ENCODE measurements at regions not wholly inside any gene's neighbourhood (a gene's known extent, or its start where the extent isn't known, plus 50 kb on each side); places are given as distances from the start of the nearest gene placed in this dataset.

GRCh38 chr11:19576054-19576453 is 136.6 kb upstream of the NAV2 start:
- TF ChIP-seq ESRRG (CRISPR knock-in tag; IDR thresholded peaks at IDR 0.05): no peak
- no peak for TF ChIP-seq PATZ1 (CRISPR knock-in tag; IDR thresholded peaks at IDR 0.05; ENCODE audit: borderline replicate concordance)
- no peak for TF ChIP-seq ZFP30 (CRISPR knock-in tag; IDR thresholded peaks at IDR 0.05)
- no peak for TF ChIP-seq ZNF565 (CRISPR knock-in tag; conservative IDR thresholded peaks at IDR 0.05; ENCODE audit: low read depth)
- TF ChIP-seq RARB (CRISPR knock-in tag; IDR thresholded peaks at IDR 0.05): no peak
- TF ChIP-seq ZNF70 (CRISPR knock-in tag; IDR thresholded peaks at IDR 0.05): no peak
- TF ChIP-seq, protein P1, sequence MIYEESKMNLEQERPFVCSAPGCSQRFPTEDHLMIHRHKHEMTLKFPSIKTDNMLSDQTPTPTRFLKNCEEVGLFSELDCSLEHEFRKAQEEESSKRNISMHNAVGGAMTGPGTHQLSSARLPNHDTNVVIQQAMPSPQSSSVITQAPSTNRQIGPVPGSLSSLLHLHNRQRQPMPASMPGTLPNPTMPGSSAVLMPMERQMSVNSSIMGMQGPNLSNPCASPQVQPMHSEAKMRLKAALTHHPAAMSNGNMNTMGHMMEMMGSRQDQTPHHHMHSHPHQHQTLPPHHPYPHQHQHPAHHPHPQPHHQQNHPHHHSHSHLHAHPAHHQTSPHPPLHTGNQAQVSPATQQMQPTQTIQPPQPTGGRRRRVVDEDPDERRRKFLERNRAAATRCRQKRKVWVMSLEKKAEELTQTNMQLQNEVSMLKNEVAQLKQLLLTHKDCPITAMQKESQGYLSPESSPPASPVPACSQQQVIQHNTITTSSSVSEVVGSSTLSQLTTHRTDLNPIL (CRISPR knock-in tag; IDR thresholded peaks at IDR 0.05; ENCODE audit: low read depth): no peak
- TF ChIP-seq CSDC2 (CRISPR knock-in tag; IDR thresholded peaks at IDR 0.05): no peak
- no peak for TF ChIP-seq ZFP3 (CRISPR knock-in tag; IDR thresholded peaks at IDR 0.05)
- no peak for TF ChIP-seq PPARA (CRISPR knock-in tag; IDR thresholded peaks at IDR 0.05; ENCODE audit: borderline replicate concordance)
- TF ChIP-seq TOX (CRISPR knock-in tag; IDR thresholded peaks at IDR 0.05; ENCODE audit: borderline replicate concordance): no peak
- TF ChIP-seq ARNTL (CRISPR knock-in tag; IDR thresholded peaks at IDR 0.05; ENCODE audit: borderline replicate concordance, low read depth): no peak
- no peak for TF ChIP-seq ISL1 (CRISPR knock-in tag; IDR thresholded peaks at IDR 0.05)
